ACC112 (cell line): ENCODE measurements at regions not wholly inside any gene's neighbourhood (a gene's known extent, or its start where the extent isn't known, plus 50 kb on each side); places are given as distances from the start of the nearest gene placed in this dataset.

Experiments
- H2AFZ ChIP-seq: fragments of 200-600 bp; sonication (generic); one replicate; pipeline ENCODE4 v1.6.0; 2017; ENCODE audit warnings: antibody characterized with exemption, low read length; ENCODE audit not compliant: unreplicated experiment
- H3K27ac ChIP-seq: fragments of 200-600 bp; sonication (generic); 2 replicates; pipeline ENCODE4 v1.5.1; 2014; ENCODE audit warnings: low read depth, mild to moderate bottlenecking, antibody characterized with exemption, low read length, moderate library complexity
- H3K27me3 ChIP-seq: fragments of 200-600 bp; sonication (generic); 2 replicates; pipeline ENCODE4 v1.6.1; 2014; ENCODE audit warnings: mild to moderate bottlenecking, antibody characterized with exemption, low read length, moderate library complexity, mixed read lengths; ENCODE audit not compliant: insufficient read depth
- H3K36me3 ChIP-seq: fragments of 200-600 bp; sonication (generic); 2 replicates; pipeline ENCODE4 v1.6.1; 2016; ENCODE audit warnings: mild to moderate bottlenecking, antibody characterized with exemption, low read length, moderate library complexity, mixed read lengths; ENCODE audit not compliant: insufficient read depth
- H3K4me1 ChIP-seq: fragments of 200-600 bp; sonication (generic); one replicate; pipeline ENCODE4 v1.6.1; 2016; ENCODE audit warnings: low read length, mixed read lengths; ENCODE audit not compliant: insufficient read depth, unreplicated experiment, control insufficient read depth
- H3K4me3 ChIP-seq: fragments of 200-600 bp; sonication (generic); 2 replicates; pipeline ENCODE4 v1.5.1; 2014; ENCODE audit warnings: mild to moderate bottlenecking, low read depth, low read length
- H3K79me2 ChIP-seq: fragments of 200-600 bp; sonication (generic); one replicate; pipeline ENCODE4 v1.6.0; 2016; ENCODE audit warnings: low read length; ENCODE audit not compliant: control insufficient read depth, unreplicated experiment, insufficient read depth

- H3K4me1 ChIP-seq: peaks cover 31% of the 10 kb centered on the region
- H3K4me3 ChIP-seq: peak overlapping the region; percentile 80
These were observed 149.1 kb upstream of the KLF4 start for GRCh38 chr9:107638521-107639310.

GRCh38 chr9:107637421-107638420, 148.2 kb upstream of the KLF4 start:
- peak overlapping the region; percentile 96 for H3K27ac ChIP-seq
- no peaks in the 10 kb centered on the region for H3K79me2 ChIP-seq
- H3K27me3 ChIP-seq: no peaks in the 10 kb centered on the region
- H3K4me3 ChIP-seq: peak overlapping the region; percentile 80
- peaks cover 31% of the 10 kb centered on the region for H3K4me1 ChIP-seq
- no peaks in the 10 kb centered on the region for H3K36me3 ChIP-seq
- peak overlapping the region; percentile 17 for H2AFZ ChIP-seq

More at GRCh38 chr9:107638521-107639310, 149.1 kb upstream of the KLF4 start:
- Histone ChIP-seq H3K27me3 (no peaks in the 10 kb centered on the region), H3K27ac (peak overlapping the region; percentile 96), H2AFZ (no peak overlapping the region), H3K36me3 (no peaks in the 10 kb centered on the region), H3K79me2 (no peaks in the 10 kb centered on the region)

DNA sequence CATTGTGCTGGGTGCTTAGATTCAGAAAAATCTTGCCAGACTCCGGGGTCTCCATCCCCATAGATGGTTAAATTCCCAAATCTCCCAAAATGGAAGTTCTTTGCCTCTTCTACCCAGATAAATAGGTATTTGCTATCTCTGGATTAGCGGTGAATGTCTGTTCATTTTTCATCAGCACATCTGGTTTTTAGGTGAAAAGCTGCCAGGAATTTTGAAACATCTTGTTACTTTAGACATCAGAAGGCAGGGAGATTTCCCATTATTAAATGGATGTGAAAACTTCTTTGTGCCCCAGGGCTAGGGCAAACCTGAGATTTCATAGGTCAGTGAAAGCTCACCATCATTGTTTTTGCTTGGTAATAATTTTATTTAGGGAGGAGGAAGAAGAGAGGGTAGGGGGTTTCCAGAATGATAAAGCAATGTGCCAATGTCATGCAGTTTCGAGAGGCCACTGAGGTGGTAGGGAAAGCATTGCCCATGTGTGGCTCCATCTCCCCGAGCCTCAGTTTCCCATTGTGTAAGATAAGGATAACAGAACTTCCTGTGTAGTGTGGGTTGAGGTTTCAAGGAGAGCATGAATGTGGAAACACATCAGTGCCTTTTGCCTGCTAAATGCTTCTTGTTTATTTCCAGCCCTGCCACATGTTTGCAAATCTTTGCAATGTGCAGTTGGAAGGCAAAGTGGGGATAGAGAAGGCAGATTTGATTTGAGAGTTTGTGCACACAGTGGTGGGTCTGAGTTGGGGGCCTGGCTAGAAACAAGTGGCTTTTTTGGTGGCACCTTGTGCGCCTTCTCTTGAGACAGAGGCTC, 147.2 kb upstream of the KLF4 start:
- Histone ChIP-seq H3K4me3 (peak overlapping the region; percentile 80), H3K27ac (peak overlapping the region; percentile 96), H3K4me1 (peaks cover 31% of the 10 kb centered on the region), H3K36me3 (no peaks in the 10 kb centered on the region), H3K27me3 (no peaks in the 10 kb centered on the region), H3K79me2 (no peaks in the 10 kb centered on the region), H2AFZ (no peak overlapping the region)

DNA sequence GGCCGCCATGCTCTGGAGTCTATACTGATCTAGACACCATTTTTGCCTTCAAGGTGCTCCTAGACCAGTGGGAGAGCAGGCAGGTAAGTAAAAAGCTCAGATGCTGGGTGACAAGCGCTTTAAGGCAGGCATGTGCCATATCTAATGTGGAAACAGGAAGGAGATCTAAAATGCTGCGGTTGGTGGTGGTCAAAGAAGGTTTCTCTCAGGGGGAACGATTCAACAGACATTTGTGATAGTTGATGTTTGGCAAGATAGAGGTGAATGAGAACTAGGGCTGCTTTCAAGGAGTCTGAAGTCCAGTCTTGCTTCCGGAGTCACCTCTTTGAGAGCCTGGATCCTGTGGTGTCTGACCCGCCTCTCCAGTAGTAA, 146.2 kb upstream of the KLF4 start:
- H3K36me3 ChIP-seq: no peaks in the 10 kb centered on the region
- peak overlapping the region; percentile 11 for H2AFZ ChIP-seq
- H3K4me1 ChIP-seq: peaks cover 31% of the 10 kb centered on the region
- H3K79me2 ChIP-seq: no peaks in the 10 kb centered on the region
- no peaks in the 10 kb centered on the region for H3K27me3 ChIP-seq
- no peak overlapping the region for H3K4me3 ChIP-seq
- no peak overlapping the region; the same call in 1 of the 2 replicates for H3K27ac ChIP-seq

DNA sequence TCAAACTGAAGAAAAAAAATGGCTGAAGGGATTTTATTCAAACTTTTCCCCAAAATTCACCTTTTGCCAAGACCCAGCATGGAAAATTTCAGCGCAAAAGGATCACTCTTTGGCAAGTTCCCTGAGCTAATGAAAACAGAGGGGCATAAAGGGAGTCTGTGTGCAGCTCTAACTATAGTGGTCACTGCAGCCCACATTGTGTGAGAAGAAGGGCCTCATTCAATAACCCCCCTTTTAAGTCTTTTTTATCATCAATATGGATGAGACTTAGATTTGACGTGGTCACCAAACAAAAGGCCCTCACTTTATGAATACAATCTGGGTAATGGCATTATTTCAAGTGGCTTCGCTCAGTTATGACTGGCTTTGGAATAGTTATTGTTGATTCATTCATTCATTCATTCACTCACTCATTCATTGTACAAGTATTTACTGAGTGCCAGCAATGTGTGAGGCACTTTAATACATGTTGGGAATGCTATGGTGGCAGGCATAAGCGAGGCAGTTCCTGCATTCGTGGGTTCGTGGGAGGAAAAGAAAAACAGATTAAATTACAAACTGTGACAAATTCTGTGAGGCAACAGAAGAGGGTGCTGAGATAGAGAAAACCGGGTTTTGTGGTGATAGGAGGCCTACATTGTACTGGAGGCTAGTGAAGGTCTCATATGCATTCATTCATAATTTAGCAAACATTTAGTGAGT, 145.7 kb upstream of the KLF4 start:
- H3K27ac ChIP-seq: peak overlapping the region; percentile 11; the same call in 1 of the 2 replicates
- H3K36me3 ChIP-seq: no peaks in the 10 kb centered on the region
- no peak overlapping the region for H3K4me3 ChIP-seq
- no peaks in the 10 kb centered on the region for H3K79me2 ChIP-seq
- H2AFZ ChIP-seq: peak overlapping the region; percentile 11
- H3K4me1 ChIP-seq: peaks cover 31% of the 10 kb centered on the region
- no peaks in the 10 kb centered on the region for H3K27me3 ChIP-seq

- no peak overlapping the region for H3K27ac ChIP-seq
These were observed 143.8 kb upstream of the KLF4 start for GRCh38 chr9:107633406-107633805.

GRCh38 chr9:107632661-107633060, 143.1 kb upstream of the KLF4 start:
- H3K27ac ChIP-seq: no peak overlapping the region
- H3K27me3 ChIP-seq: no peaks in the 10 kb centered on the region
- H2AFZ ChIP-seq: no peak overlapping the region
- H3K4me3 ChIP-seq: no peak overlapping the region
- H3K4me1 ChIP-seq: peaks cover 22% of the 10 kb centered on the region
- H3K79me2 ChIP-seq: no peaks in the 10 kb centered on the region
- no peaks in the 10 kb centered on the region for H3K36me3 ChIP-seq

More at GRCh38 chr9:107633406-107633805, 143.8 kb upstream of the KLF4 start:
- Histone ChIP-seq H2AFZ (no peak overlapping the region), H3K27me3 (no peaks in the 10 kb centered on the region), H3K4me3 (no peak overlapping the region), H3K4me1 (peaks cover 22% of the 10 kb centered on the region), H3K36me3 (no peaks in the 10 kb centered on the region), H3K79me2 (no peaks in the 10 kb centered on the region)

GRCh38 chr9:107632216-107632615, 142.6 kb upstream of the KLF4 start:
- H2AFZ ChIP-seq: no peak overlapping the region
- no peaks in the 10 kb centered on the region for H3K27me3 ChIP-seq

GRCh38 chr9:107631788-107632187, 142.2 kb upstream of the KLF4 start:
- no peak overlapping the region for H3K4me3 ChIP-seq

More at GRCh38 chr9:107632216-107632615, 142.6 kb upstream of the KLF4 start:
- no peak overlapping the region for H3K4me3 ChIP-seq
- H3K4me1 ChIP-seq: peaks cover 19% of the 10 kb centered on the region
- no peaks in the 10 kb centered on the region for H3K79me2 ChIP-seq
- H3K27ac ChIP-seq: no peak overlapping the region
- no peaks in the 10 kb centered on the region for H3K36me3 ChIP-seq

More at GRCh38 chr9:107631788-107632187, 142.2 kb upstream of the KLF4 start:
- Histone ChIP-seq H3K36me3 (no peaks in the 10 kb centered on the region), H3K27me3 (no peaks in the 10 kb centered on the region), H3K4me1 (peaks cover 15% of the 10 kb centered on the region), H2AFZ (no peak overlapping the region), H3K79me2 (no peaks in the 10 kb centered on the region), H3K27ac (no peak overlapping the region)
